IMR-90 (cell line): ENCODE measurements at regions not wholly inside any gene's neighbourhood (a gene's known extent, or its start where the extent isn't known, plus 50 kb on each side); places are given as distances from the start of the nearest gene placed in this dataset.

ENCODE experiments used
- CEBPB ChIP-seq: IDR thresholded peaks from 2 replicates; pipeline ENCODE4 v1.6.1; 2012; ENCODE audit warnings: low read depth, low read length, improper control_type of control experiment
- CHD1 ChIP-seq: IDR thresholded peaks from 2 replicates; pipeline ENCODE4 v1.6.1; 2012; ENCODE audit warnings: low read depth, low read length, improper control_type of control experiment
- CTCF ChIP-seq: conservative IDR thresholded peaks from 2 replicates; pipeline ENCODE4 v1.5.1; 2012; ENCODE audit warnings: mild to moderate bottlenecking, low read depth, low read length, improper control_type of control experiment
- FOS ChIP-seq: fragments of 150-350 bp; IDR thresholded peaks from 2 replicates; pipeline ENCODE4 v1.6.1; 2016; ENCODE audit warnings: low read depth, low read length
- MAFK ChIP-seq: IDR thresholded peaks from 2 replicates; pipeline ENCODE4 v1.6.1; 2012; ENCODE audit warnings: low read depth, low read length, improper control_type of control experiment
- MXI1 ChIP-seq: IDR thresholded peaks from 2 replicates; pipeline ENCODE4 v1.6.1; 2012; ENCODE audit warnings: low read depth, mild to moderate bottlenecking, low read length, moderate library complexity, borderline replicate concordance
- POLR2A ChIP-seq: IDR thresholded peaks from 2 replicates; pipeline ENCODE4 v1.6.1; 2012; ENCODE audit warnings: mild to moderate bottlenecking, low read depth, low read length
- RCOR1 ChIP-seq: IDR thresholded peaks from 2 replicates; pipeline ENCODE4 v1.6.1; 2012; ENCODE audit warnings: mild to moderate bottlenecking, low read length, improper control_type of control experiment; ENCODE audit not compliant: insufficient replicate concordance
- RFX5 ChIP-seq: IDR thresholded peaks from 2 replicates; pipeline ENCODE4 v1.8.0; 2012; ENCODE audit warnings: low read depth, mild to moderate bottlenecking, low read length, moderate library complexity
- SMC3 ChIP-seq: fragments of 150-350 bp; IDR thresholded peaks from 2 replicates; pipeline ENCODE4 v1.6.1; 2016; ENCODE audit warnings: low read depth, mild to moderate bottlenecking, antibody characterized with exemption, low read length, moderate library complexity
- USF2 ChIP-seq: fragments of 150-350 bp; IDR thresholded peaks from 2 replicates; pipeline ENCODE4 v1.6.1; 2017; ENCODE audit warnings: mild to moderate bottlenecking, antibody characterized with exemption, low read length, low read depth

- TF ChIP-seq CTCF = no peak
- no peak for TF ChIP-seq RCOR1
- no peak for TF ChIP-seq MXI1
- no peak for TF ChIP-seq USF2
- TF ChIP-seq POLR2A = no peak
- no peak for TF ChIP-seq FOS
- no peak for TF ChIP-seq RFX5
- no peak for TF ChIP-seq CEBPB
- TF ChIP-seq SMC3 = no peak
- no peak for TF ChIP-seq MAFK
- no peak for TF ChIP-seq CHD1
These were observed 609.8 kb upstream of the GALNTL6 start for GRCh38 chr4:171203425-171203824.
